T-helper 1 cell treated with Interleukin-12 subunit alpha and Interleukin-12 subunit beta and Interleukin-4 antibody, amounts not matched to agents 30 ng/mL and 1 ng/mL, for 36 hours (primary cell): ENCODE measurements at regions not wholly inside any gene's neighbourhood (a gene's known extent, or its start where the extent isn't known, plus 50 kb on each side); places are given as distances from the start of the nearest gene placed in this dataset.
"Not testable (repeated sequence)": the region's sequence is repeated elsewhere in the genome, so short reads cannot be mapped to it uniquely, and the experiment has no call there.

Experiments
- intact Hi-C: fragments of 100-400 bp; cut with micrococcal nuclease; formaldehyde crosslinking; loops from one replicate; pipeline ENCODE4 v1.15.1; 2024

- intact Hi-C loops: no loop called here
Observed at GRCh38 chr16:8453359-8453758, 137.0 kb downstream of the TMEM114 start.

- intact Hi-C loops: no loop called here
Observed at GRCh38 chr16:8452941-8453340, 137.4 kb downstream of the TMEM114 start.

- intact Hi-C loops: no loop called here
Observed at GRCh38 chr16:8436931-8437330, 153.4 kb downstream of the TMEM114 start.

GRCh38 chr16:8431783-8432182, 158.5 kb downstream of the TMEM114 start:
- intact Hi-C loops: no loop called here

GRCh38 chr16:8430401-8430800, 159.9 kb downstream of the TMEM114 start:
- intact Hi-C loops: no loop called here

- intact Hi-C loops: no loop called here
Observed at GRCh38 chr16:8426569-8426968, 163.7 kb downstream of the TMEM114 start.

GRCh38 chr16:8417145-8417544, 173.2 kb downstream of the TMEM114 start:
- intact Hi-C loops: no loop called here

GRCh38 chr16:8408855-8409567, 181.3 kb downstream of the TMEM114 start:
- intact Hi-C loops: no loop called here

GRCh38 chr16:8407351-8407750, 183.0 kb downstream of the TMEM114 start:
- intact Hi-C loops: no loop called here

- intact Hi-C loops: no loop called here
Observed at GRCh38 chr16:8403978-8404749, 186.1 kb downstream of the TMEM114 start.

GRCh38 chr16:8402981-8403843, 187.1 kb downstream of the TMEM114 start:
- intact Hi-C loops: no loop called here

- intact Hi-C loops: not testable (repeated sequence)
Observed at GRCh38 chr16:8400683-8401082, 189.6 kb downstream of the TMEM114 start.

- intact Hi-C loops: no loop called here
Observed at GRCh38 chr16:8398548-8398947, 191.8 kb downstream of the TMEM114 start.

GRCh38 chr16:8397223-8397622, 193.1 kb downstream of the TMEM114 start:
- intact Hi-C loops: no loop called here

GRCh38 chr16:8396463-8396862, 193.8 kb downstream of the TMEM114 start:
- intact Hi-C loops: no loop called here

- intact Hi-C loops: no loop called here
Observed at GRCh38 chr16:8391257-8391656, 199.1 kb downstream of the TMEM114 start.

- intact Hi-C loops: no loop called here
Observed at GRCh38 chr16:8388684-8389083, 201.6 kb downstream of the TMEM114 start.

GRCh38 chr16:8381814-8382213, 208.5 kb downstream of the TMEM114 start:
- intact Hi-C loops: no loop called here

GRCh38 chr16:8380311-8380710, 210.0 kb downstream of the TMEM114 start:
- intact Hi-C loops: no loop called here

GRCh38 chr16:8377864-8378263, 212.4 kb downstream of the TMEM114 start:
- intact Hi-C loops: no loop called here

- intact Hi-C loops: no loop called here
Observed at GRCh38 chr16:8376858-8377257, 213.5 kb downstream of the TMEM114 start.

GRCh38 chr16:8376430-8376829, 213.9 kb downstream of the TMEM114 start:
- intact Hi-C loops: no loop called here
